Fibroblast of lung (primary cell): ENCODE measurements at regions not wholly inside any gene's neighbourhood (a gene's known extent, or its start where the extent isn't known, plus 50 kb on each side); places are given as distances from the start of the nearest gene placed in this dataset.

Source experiments
- EZH2 ChIP-seq: IDR thresholded peaks from 2 replicates; pipeline ENCODE4 v1.5.1; 2012; ENCODE audit warnings: low read length, control low read depth, mild to moderate bottlenecking; ENCODE audit errors: missing control alignments
- TF ChIP-seq, protein P1 (sequence below), 2 donors: IDR thresholded peaks in 1 of 2; conservative IDR thresholded peaks in 1 of 2; 1 replicate in 1 of 2; 2 replicates in 1 of 2; pipeline ENCODE4 v1.5.1; 2011 to 2012; ENCODE audit warnings: low read length in 2 of 2, control low read depth in 1 of 2, inconsistent platforms in 1 of 2, low read depth in 1 of 2, mild to moderate bottlenecking in 1 of 2

DNA sequence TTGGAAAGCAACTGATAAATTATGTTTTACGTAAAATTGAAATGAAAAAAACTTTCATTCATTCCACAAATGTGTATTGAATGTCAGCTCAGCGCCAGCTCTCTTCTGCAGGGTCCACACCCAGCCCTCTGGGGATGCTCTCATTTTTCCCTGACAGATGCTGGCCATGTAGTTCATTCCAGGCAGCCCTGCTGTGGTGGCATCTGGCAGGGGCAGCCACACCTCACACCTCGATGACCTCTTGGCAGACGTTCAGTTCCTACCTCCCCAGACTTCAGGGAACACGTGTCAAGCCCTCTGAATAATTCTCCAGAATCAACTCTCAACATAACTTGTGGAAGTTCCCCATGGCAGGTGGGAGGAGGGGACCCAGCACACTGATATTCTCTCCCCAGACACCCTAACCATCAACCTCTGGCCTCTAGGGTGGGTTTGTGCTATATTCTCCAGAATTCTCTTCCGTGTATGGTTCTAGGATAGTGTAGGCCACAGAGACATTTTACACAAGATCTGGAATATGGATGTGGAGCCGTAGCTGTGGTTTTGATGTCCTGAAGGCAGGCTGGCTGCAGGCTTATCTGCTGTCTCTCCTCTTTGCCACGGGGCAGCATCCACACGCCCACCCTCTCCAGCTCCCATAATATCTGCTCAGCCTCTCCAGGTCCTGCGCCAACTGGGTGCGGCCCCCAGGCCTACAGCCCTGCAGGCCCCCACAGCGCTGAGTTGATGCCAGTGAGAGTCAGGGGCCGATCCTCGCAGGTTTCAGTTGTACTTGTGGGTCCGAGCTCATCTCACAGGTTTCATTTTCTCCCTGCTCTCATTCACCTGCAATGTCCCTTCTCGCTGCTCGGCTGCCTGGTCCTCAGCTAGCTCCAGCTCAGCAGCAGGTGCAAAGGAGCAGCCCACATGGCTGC lies 175.8 kb upstream of the ARID1B start:
- TF ChIP-seq, protein P1, sequence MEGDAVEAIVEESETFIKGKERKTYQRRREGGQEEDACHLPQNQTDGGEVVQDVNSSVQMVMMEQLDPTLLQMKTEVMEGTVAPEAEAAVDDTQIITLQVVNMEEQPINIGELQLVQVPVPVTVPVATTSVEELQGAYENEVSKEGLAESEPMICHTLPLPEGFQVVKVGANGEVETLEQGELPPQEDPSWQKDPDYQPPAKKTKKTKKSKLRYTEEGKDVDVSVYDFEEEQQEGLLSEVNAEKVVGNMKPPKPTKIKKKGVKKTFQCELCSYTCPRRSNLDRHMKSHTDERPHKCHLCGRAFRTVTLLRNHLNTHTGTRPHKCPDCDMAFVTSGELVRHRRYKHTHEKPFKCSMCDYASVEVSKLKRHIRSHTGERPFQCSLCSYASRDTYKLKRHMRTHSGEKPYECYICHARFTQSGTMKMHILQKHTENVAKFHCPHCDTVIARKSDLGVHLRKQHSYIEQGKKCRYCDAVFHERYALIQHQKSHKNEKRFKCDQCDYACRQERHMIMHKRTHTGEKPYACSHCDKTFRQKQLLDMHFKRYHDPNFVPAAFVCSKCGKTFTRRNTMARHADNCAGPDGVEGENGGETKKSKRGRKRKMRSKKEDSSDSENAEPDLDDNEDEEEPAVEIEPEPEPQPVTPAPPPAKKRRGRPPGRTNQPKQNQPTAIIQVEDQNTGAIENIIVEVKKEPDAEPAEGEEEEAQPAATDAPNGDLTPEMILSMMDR (conservative IDR thresholded peaks at IDR 0.05 in 1 of 2, IDR thresholded peaks at IDR 0.05 in 1 of 2; ENCODE audit: low read depth in 1 of 2, low read length in 2 of 2) = no peak
- TF ChIP-seq EZH2 = no peak
